Activated T-cell treated with anti-CD3 and anti-CD28 coated beads for 4 hours (primary cell): ENCODE measurements at regions not wholly inside any gene's neighbourhood (a gene's known extent, or its start where the extent isn't known, plus 50 kb on each side); places are given as distances from the start of the nearest gene placed in this dataset.

Experiments used
- DNase-seq: peaks from one replicate; pipeline ENCODE4 v3.0.0-alpha.2; 2020

GRCh38 chr21:35682904-35683549, 377.3 kb downstream of the SETD4 start:
- DNase-seq: no peak

GRCh38 chr21:35681946-35682345, 378.4 kb downstream of the SETD4 start:
- DNase-seq: no peak

GRCh38 chr21:35679076-35679475, 381.2 kb downstream of the SETD4 start:
- no peak for DNase-seq

GRCh38 chr21:35678393-35678792, 381.9 kb downstream of the SETD4 start:
- no peak for DNase-seq

GRCh38 chr21:35677298-35677841, 383.0 kb downstream of the SETD4 start:
- DNase-seq: no peak

- no peak for DNase-seq
Observed at GRCh38 chr21:35674895-35675470, 385.3 kb downstream of the SETD4 start.

- no peak for DNase-seq
Observed at GRCh38 chr21:35674091-35674671, 386.1 kb downstream of the SETD4 start.

- no peak for DNase-seq
Observed at GRCh38 chr21:35672313-35672712, 388.0 kb downstream of the SETD4 start.

GRCh38 chr21:35664683-35665082, 395.6 kb downstream of the SETD4 start:
- DNase-seq: no peak

- DNase-seq: no peak
Observed at GRCh38 chr21:35663856-35664606, 396.3 kb downstream of the SETD4 start.

- no peak for DNase-seq
Observed at GRCh38 chr21:35658242-35658641, 402.1 kb downstream of the SETD4 start.

- no peak for DNase-seq
Observed at GRCh38 chr21:35652872-35653271, 407.5 kb downstream of the SETD4 start.

- no peak for DNase-seq
Observed at GRCh38 chr21:35652196-35652595, 408.1 kb downstream of the SETD4 start.

GRCh38 chr21:35651196-35651595, 409.1 kb downstream of the SETD4 start:
- DNase-seq: no peak

- DNase-seq: no peak
Observed at GRCh38 chr21:35649186-35649585, 411.1 kb downstream of the SETD4 start.

- no peak for DNase-seq
Observed at GRCh38 chr21:35648512-35648911, 411.8 kb downstream of the SETD4 start.

GRCh38 chr21:35646606-35647005, 413.7 kb downstream of the SETD4 start:
- DNase-seq: no peak

- no peak for DNase-seq
Observed at GRCh38 chr21:35645991-35646390, 414.3 kb downstream of the SETD4 start.

- no peak for DNase-seq
Observed at GRCh38 chr21:35644523-35644922, 415.8 kb downstream of the SETD4 start.

- DNase-seq: no peak
Observed at GRCh38 chr21:35643176-35643575, 417.1 kb downstream of the SETD4 start.

- no peak for DNase-seq
Observed at GRCh38 chr21:35641271-35642016, 418.9 kb downstream of the SETD4 start.

- DNase-seq: no peak
Observed at GRCh38 chr21:35637431-35637830, 422.9 kb downstream of the SETD4 start.

- DNase-seq: no peak
Observed at GRCh38 chr21:35635994-35636393, 424.3 kb downstream of the SETD4 start.
